ENCODE measurements at regions not wholly inside any gene's neighbourhood (a gene's known extent, or its start where the extent isn't known, plus 50 kb on each side); places are given as distances from the start of the nearest gene placed in this dataset.
A peak's percentile ranks its signal among the peaks of the same experiment; 100 is the strongest.

DNA sequence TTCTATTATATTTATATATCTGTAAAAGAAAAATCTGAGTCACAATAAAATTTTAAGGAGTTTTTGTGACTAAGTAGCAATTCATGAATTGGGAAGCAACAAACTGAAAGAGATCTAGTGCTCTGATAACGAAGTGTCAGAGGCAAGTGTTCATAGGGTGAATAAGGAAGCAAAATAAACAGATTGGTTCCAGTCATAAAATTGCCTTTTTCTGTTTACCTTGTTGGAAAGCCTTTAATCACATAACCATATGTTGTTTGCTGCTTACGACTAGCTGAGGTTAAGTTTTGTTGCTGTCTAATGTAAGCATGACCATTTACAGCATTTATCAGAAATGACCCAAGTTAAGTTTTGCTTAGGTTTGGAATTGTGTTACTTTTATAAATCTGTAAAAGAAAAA lies 358.9 kb downstream of the ARL6IP6 start:
- no peak for DNase-seq
- H3K36me3 ChIP-seq (replicated peaks; ENCODE audit: control insufficient read depth, insufficient read depth, low read length): no peaks in the 10 kb centered on the region
- no peaks in the 10 kb centered on the region for H3K27me3 ChIP-seq (ENCODE audit: control insufficient read depth, insufficient read depth, low read length)
- no peak overlapping the region for H3K4me3 ChIP-seq (ENCODE audit: insufficient read depth, low read depth, low read length)

DNA sequence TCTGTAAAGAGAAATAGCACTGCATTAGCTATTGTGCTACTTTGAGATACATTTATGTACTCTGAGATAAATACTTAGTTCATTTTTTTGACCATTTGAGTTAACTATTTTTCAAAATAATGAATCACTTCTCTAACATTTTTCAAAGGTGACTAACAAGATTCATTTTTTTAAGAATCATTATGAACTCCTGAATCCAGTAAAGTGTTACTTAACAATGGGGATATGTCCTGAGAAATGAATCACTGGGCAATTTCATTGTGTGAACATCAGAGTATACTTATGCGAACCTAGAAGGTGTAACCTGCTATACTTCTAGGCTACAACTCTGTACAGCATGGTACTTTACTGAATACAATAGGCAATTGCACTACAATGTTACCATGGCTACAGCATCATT lies 355.8 kb downstream of the ARL6IP6 start:
- Histone ChIP-seq H3K27me3 (ENCODE audit: control insufficient read depth, insufficient read depth, low read length) (no peaks in the 10 kb centered on the region), H3K4me3 (ENCODE audit: insufficient read depth, low read depth, low read length) (no peak overlapping the region), H3K36me3 (replicated peaks; ENCODE audit: control insufficient read depth, insufficient read depth, low read length) (no peaks in the 10 kb centered on the region)
- no peak for DNase-seq

DNA sequence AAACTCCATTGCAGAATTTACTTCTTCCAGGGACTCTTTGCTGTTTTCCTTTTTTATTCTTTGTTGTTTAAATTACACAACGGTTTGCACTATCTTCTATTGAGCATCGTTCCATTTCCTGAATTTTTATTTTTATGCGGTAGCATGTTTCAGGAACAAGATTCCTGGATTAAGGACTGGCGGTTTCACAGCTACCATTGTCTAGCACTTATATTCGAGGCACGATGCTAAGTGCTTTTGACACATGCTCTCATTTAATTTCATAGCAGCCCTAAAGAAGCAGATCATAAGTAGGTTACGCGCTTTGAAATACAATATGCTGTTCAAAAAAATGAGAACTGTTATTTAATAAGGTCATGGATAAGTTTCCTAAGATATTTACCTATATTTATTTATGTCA lies 354.4 kb downstream of the ARL6IP6 start:
- DNase-seq: no peak
- no peaks in the 10 kb centered on the region for H3K36me3 ChIP-seq (replicated peaks; ENCODE audit: control insufficient read depth, insufficient read depth, low read length)
- no peak overlapping the region for H3K4me3 ChIP-seq (ENCODE audit: insufficient read depth, low read depth, low read length)
- no peaks in the 10 kb centered on the region for H3K27me3 ChIP-seq (ENCODE audit: control insufficient read depth, insufficient read depth, low read length)

DNA sequence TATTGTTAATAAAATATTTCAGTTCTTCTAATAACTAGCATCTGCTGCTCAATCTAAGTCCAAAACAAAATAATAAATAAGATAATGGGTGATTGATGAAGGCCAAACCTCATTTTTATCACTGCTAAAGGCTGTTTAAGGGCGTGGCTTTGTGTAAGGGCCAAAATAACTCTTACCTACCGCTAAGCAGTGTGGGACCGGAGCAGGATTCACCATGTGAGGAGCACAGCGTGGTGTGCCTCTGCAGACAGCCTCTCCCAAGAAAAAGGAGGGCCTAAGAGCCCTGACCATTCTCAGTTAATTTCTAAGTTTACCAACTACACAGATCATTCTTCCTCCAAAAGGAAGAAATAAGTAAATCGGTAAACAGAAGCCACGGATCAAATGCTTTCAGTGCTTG lies 353.7 kb downstream of the ARL6IP6 start:
- H3K4me3 ChIP-seq (ENCODE audit: insufficient read depth, low read depth, low read length): no peak overlapping the region
- DNase-seq: no peak
- H3K27me3 ChIP-seq (ENCODE audit: control insufficient read depth, insufficient read depth, low read length): no peaks in the 10 kb centered on the region
- no peaks in the 10 kb centered on the region for H3K36me3 ChIP-seq (replicated peaks; ENCODE audit: control insufficient read depth, insufficient read depth, low read length)

DNA sequence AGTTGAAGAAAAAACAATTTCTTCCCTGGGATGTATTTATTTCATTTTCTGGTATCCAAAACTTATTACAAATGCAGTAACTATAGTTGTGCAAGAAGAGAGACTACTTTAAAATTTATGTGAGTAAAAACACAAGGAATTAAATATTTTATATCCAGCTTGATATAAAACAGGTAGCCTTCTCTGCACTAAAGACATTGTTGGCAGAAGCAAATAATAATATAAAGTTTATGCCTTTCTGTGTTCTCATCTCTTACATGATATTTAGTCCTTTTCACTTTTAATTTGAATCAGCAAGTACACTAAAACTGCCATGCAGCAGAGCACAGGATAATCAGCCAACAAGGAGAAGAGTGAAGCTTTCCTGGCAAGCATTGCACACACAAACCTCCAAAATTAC lies 352.7 kb downstream of the ARL6IP6 start:
- Histone ChIP-seq H3K36me3 (replicated peaks; ENCODE audit: control insufficient read depth, insufficient read depth, low read length) (no peaks in the 10 kb centered on the region), H3K4me3 (ENCODE audit: insufficient read depth, low read depth, low read length) (no peak overlapping the region), H3K27me3 (ENCODE audit: control insufficient read depth, insufficient read depth, low read length) (no peaks in the 10 kb centered on the region)
- DNase-seq: no peak

DNA sequence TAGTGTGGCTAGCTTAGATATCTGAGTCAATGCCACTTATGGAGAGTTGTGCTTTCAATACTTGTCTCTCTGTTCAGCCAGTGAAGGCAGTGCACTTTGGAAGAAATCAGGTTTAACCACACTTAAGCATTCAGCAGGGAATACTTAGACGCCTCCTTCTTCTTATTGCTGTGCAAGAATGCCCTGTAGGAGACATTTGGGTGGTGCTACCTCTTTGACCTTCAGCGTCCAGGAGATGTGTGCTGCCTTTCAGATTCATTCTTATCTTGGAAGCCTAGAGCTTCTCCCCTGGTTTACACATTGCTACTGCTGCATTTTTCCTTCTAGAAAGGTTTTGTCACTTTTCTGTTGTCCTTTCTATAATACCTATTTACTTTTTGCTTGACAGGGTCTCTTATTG lies 350.5 kb downstream of the ARL6IP6 start:
- H3K36me3 ChIP-seq (replicated peaks; ENCODE audit: control insufficient read depth, insufficient read depth, low read length): no peaks in the 10 kb centered on the region
- H3K27me3 ChIP-seq (ENCODE audit: control insufficient read depth, insufficient read depth, low read length): no peaks in the 10 kb centered on the region
- no peak overlapping the region for H3K4me3 ChIP-seq (ENCODE audit: insufficient read depth, low read depth, low read length)
- no peak for DNase-seq

DNA sequence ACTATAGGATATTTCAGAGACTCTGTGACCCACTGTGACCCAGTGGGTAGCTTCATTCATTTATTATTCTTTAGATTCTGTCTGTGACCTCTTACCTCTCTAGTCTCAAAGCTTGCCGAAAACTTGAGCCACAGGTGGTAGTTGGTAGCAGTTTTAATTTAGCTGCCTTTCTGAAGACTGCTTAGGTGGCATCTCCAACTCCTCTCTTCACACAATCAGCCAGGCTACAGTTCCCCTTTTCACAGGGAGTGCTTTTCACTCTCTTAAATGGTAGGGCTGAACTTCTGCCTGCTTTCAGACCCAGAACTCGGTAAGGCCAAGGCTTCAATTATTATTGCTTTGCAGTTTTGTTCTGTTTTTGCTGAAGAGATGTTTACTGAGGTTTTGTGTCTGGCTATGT lies 349.6 kb downstream of the ARL6IP6 start:
- Histone ChIP-seq H3K4me3 (ENCODE audit: insufficient read depth, low read depth, low read length) (no peak overlapping the region), H3K36me3 (replicated peaks; ENCODE audit: control insufficient read depth, insufficient read depth, low read length) (no peaks in the 10 kb centered on the region), H3K27me3 (ENCODE audit: control insufficient read depth, insufficient read depth, low read length) (no peaks in the 10 kb centered on the region)
- DNase-seq: no peak

DNA sequence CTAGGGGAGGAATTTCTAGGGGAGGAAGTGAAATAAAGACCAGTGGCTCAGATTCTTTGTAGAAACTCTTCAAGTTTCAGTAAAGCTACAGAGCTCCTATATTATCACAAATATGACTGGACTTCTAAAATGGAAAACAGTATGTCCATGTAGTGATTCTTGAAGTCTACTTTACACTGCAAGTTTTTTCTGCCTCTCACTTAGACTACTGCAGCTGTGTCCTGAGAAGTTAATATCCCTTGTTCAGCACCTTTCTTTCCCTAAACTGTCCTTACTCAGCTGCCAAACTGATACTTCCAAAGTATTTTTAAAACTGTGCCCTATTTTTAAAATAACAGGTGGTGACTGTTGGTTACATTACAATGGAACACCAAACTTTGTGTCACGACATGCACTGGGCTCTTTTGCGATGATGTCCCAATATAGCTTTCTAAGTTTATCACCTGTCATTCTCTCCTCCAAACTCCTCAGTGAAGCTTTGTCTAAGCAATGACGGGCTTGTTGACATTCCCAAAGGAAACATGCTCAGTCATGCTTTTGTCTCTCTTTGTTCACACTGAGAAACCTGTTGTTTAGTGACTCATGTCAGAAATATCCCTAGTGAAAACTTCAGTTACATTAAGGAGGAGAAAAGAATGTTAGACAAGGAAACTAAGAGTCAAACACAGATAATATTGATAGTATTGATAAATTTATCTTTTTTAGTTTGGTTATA lies 341.1 kb downstream of the ARL6IP6 start:
- DNase-seq: peak; percentile 18

DNA sequence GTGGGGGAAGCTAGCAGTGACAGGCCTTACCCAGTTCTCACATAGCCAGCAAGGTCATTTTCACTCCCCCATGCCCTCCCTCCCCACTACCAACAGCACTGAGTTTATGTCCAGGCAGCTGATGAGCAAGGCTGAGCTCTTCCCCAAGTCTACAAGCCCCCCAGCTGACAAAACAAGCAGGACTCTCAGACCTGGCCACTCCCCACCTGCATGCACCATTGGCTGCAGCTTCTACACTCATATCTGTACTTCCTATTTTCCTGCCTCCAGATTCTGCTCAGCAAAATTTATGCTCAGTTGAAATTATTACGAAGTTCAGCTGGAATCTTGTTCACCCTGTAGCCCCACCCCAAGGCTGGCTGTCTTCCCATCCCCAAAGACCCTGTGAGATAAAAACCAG lies 339.3 kb downstream of the ARL6IP6 start:
- Histone ChIP-seq H3K27me3 (ENCODE audit: control insufficient read depth, insufficient read depth, low read length) (no peaks in the 10 kb centered on the region), H3K36me3 (replicated peaks; ENCODE audit: control insufficient read depth, insufficient read depth, low read length) (no peaks in the 10 kb centered on the region), H3K4me3 (ENCODE audit: insufficient read depth, low read depth, low read length) (no peak overlapping the region)
- DNase-seq: no peak

More for the DNA sequence above, 341.1 kb downstream of the ARL6IP6 start:
- no peak overlapping the region for H3K4me3 ChIP-seq (ENCODE audit: insufficient read depth, low read depth, low read length)
- no peaks in the 10 kb centered on the region for H3K36me3 ChIP-seq (replicated peaks; ENCODE audit: control insufficient read depth, insufficient read depth, low read length)
- no peaks in the 10 kb centered on the region for H3K27me3 ChIP-seq (ENCODE audit: control insufficient read depth, insufficient read depth, low read length)

DNA sequence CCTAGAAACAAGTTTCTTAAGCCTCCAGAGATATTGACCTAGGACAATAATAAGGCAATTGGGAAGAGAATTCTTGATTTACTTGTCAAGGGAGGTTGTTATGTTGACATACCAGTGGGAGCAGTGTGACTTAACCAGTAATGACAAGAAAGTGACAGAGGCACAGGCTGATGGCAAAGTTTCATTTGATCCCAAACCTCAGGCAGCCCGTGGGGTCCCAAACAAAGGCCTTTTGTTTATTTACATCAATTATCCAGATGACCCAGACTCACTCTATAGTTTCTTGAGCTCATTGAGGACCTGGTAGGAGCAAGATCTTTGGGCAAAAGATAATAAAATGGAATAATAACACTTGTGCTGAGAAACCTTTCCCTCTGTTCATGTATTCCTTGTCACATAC lies 336.8 kb downstream of the ARL6IP6 start:
- DNase-seq: no peak
- Histone ChIP-seq H3K36me3 (replicated peaks; ENCODE audit: control insufficient read depth, insufficient read depth, low read length) (no peaks in the 10 kb centered on the region), H3K27me3 (ENCODE audit: control insufficient read depth, insufficient read depth, low read length) (no peaks in the 10 kb centered on the region), H3K4me3 (ENCODE audit: insufficient read depth, low read depth, low read length) (no peak overlapping the region)

DNA sequence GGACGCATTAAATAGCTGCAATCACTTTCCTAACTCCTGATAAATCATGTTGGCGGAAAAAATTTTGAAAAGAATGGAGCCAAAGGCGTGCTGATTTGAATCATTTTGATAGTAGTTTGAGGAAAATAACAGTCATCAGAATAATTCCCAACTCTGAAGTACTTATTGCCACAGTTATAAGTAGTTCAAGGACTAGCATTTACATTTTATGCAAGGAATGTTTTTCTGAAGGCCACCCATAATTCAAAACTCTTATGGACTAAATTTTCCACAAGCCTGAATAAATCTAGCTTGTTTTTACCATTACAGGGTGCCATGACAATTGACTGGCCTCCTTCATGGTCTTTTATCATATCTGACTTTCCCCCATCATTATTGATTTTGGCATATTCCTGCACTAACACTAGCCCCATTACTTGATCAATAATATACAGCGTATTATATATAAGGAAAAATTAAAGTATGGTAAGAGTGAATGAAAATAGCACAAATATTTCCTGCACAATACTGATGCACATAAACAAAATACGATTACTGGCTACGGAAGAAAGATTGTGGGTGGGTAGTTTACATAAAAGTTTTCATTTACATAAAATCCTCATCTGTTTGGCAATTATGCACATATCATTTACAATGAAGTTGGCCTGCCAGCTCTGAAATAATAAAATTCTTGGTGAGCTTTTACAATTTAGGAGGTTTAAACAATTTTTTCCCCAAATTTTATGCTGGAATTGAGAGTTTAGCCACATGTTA lies 334.6 kb downstream of the ARL6IP6 start:
- Histone ChIP-seq H3K36me3 (replicated peaks; ENCODE audit: control insufficient read depth, insufficient read depth, low read length) (no peaks in the 10 kb centered on the region), H3K27me3 (ENCODE audit: control insufficient read depth, insufficient read depth, low read length) (no peaks in the 10 kb centered on the region), H3K4me3 (ENCODE audit: insufficient read depth, low read depth, low read length) (no peak overlapping the region)
- no peak for DNase-seq

DNA sequence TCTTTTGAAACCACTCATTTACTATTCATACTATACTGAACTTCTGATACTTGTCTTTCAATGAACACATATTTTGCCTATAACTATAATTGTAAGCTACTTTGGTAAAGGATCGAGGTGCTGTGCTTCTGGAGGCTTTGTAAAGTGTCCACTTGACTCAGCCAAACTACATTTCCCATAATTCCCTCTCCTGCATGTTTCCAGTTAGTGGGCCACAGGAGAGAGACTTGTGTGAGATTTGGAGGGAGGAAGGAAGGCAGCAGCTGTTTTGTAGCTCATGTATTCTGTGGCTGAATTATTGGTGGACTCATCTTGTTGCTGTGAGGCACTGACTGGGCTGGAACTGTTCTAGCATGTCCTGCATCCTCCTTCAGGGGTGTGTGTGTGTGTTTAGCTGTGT lies 328.8 kb downstream of the ARL6IP6 start:
- no peaks in the 10 kb centered on the region for H3K36me3 ChIP-seq (replicated peaks; ENCODE audit: control insufficient read depth, insufficient read depth, low read length)
- H3K4me3 ChIP-seq (ENCODE audit: insufficient read depth, low read depth, low read length): no peak overlapping the region
- H3K27me3 ChIP-seq (ENCODE audit: control insufficient read depth, insufficient read depth, low read length): no peaks in the 10 kb centered on the region
- no peak for DNase-seq

DNA sequence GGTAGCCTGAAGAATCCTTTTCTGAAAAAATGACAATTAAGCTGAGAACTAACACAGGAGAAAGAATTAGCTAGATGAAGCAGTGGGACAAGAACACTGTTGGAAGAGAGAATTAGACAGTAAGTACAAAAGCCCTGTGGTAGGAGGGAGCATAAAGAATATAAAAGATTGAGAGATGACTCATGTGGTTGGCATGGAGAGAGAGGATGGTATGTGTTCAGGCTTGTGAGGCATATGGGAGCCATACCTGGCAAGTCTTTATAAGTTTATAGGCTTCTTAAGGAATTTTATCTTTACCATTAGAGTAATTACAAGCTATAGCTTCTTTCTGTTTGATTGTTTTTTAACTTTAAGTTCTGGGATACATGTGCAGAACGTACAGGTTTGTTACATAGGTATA lies 325.0 kb downstream of the ARL6IP6 start:
- H3K4me3 ChIP-seq (ENCODE audit: insufficient read depth, low read depth, low read length): no peak overlapping the region
- no peak for DNase-seq

DNA sequence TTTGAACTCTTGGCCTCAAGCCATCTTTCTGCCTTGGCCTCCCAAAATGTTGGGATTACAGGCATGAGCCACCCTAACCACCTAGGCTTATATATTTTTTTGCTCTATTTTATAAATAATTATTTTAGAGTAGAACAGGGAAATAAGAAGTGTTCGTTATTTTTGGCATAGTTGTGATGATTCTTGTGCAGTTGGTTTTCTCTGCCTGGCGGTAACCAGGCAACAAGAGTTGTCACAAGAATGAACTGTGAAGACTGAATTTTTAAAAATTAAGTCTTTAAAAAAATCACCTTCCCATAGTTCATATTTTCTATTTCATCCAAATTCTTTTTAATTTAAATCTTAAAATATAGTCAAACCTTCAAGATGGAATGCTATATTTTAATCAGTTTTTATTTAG lies 310.2 kb downstream of the ARL6IP6 start:
- DNase-seq: no peak
- no peaks in the 10 kb centered on the region for H3K36me3 ChIP-seq (replicated peaks; ENCODE audit: control insufficient read depth, insufficient read depth, low read length)

More for the DNA sequence above, 325.0 kb downstream of the ARL6IP6 start:
- Histone ChIP-seq H3K27me3 (ENCODE audit: control insufficient read depth, insufficient read depth, low read length) (no peaks in the 10 kb centered on the region), H3K36me3 (replicated peaks; ENCODE audit: control insufficient read depth, insufficient read depth, low read length) (no peaks in the 10 kb centered on the region)

DNA sequence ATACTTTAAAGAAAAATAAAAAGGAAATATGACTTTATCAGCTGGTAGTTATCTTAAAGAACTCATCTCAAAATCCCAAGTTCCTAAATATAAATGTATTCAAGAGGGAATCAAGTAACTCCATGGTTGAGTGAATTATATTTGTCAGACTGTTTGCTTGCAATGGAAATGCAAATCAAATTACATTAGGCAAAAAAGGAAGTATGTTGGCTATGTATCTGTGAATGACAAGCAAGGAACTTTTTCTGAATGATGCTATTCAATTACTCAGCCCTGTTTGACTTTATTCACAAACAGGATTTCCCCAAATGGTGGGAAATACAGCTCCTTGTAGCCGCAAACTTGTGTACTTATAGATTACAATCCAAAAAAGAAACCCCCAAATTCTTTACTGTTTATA lies 309.1 kb downstream of the ARL6IP6 start:
- Histone ChIP-seq H3K36me3 (replicated peaks; ENCODE audit: control insufficient read depth, insufficient read depth, low read length) (no peaks in the 10 kb centered on the region), H3K4me3 (ENCODE audit: insufficient read depth, low read depth, low read length) (no peak overlapping the region), H3K27me3 (ENCODE audit: control insufficient read depth, insufficient read depth, low read length) (no peaks in the 10 kb centered on the region)
- no peak for DNase-seq

More for the DNA sequence above, 310.2 kb downstream of the ARL6IP6 start:
- no peak overlapping the region for H3K4me3 ChIP-seq (ENCODE audit: insufficient read depth, low read depth, low read length)
- H3K27me3 ChIP-seq (ENCODE audit: control insufficient read depth, insufficient read depth, low read length): no peaks in the 10 kb centered on the region
